ENCODE measurements at regions not wholly inside any gene's neighbourhood (a gene's known extent, or its start where the extent isn't known, plus 50 kb on each side); places are given as distances from the start of the nearest gene placed in this dataset.
"Not testable (repeated sequence)": the region's sequence is repeated elsewhere in the genome, so short reads cannot be mapped to it uniquely, and the experiment has no call there.

GRCh38 chr16:79946252-79946651 lies 345.7 kb upstream of the MAF start:
- no peaks in the 10 kb centered on the region for H3K9me3 ChIP-seq (ENCODE audit: low read depth, low read length)
- DNase-seq (ENCODE audit: low read depth, low spot score): no peak
- no peak overlapping the region for H3K9ac ChIP-seq (ENCODE audit: insufficient read length)
- H3K27ac ChIP-seq: no peak overlapping the region
- H3K4me3 ChIP-seq: no peak overlapping the region
- TF ChIP-seq EZH2 (IDR thresholded peaks at IDR 0.05) (no peak), FOXP2 (optimal IDR thresholded peaks at IDR 0.05; ENCODE audit: control extremely low read depth, extremely low read length, insufficient read depth) (no peak), POLR2AphosphoS5 (IDR thresholded peaks at IDR 0.05; ENCODE audit: borderline replicate concordance, low read depth, low read length) (no peak)
- H3K36me3 ChIP-seq (ENCODE audit: insufficient read depth, low read length): no peaks in the 10 kb centered on the region

DNA sequence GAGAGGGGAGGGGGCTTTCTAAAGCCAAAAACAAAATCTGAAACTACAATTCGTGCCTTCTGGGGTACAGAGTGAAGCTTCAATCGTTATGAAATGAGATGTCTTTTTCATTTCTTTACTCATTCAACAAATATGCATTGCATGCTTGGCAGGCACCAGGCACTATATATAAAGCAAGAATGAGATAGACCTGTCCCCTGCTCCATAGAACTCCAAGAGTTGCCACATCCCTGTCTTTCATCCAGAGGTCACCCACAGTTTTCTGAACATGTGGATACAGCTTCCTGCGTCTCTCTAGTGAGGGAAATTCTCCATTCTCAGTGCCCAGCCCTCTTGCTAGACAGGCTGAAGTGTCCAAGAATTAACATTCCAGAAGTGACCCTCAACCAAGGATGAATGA lies 343.2 kb upstream of the MAF start:
- Histone ChIP-seq H3K9me3 (ENCODE audit: low read depth, low read length) (no peaks in the 10 kb centered on the region), H3K36me3 (ENCODE audit: insufficient read depth, low read length) (no peaks in the 10 kb centered on the region), H3K9ac (ENCODE audit: insufficient read length) (no peak overlapping the region), H3K4me3 (no peak overlapping the region), H3K27ac (no peak overlapping the region)
- TF ChIP-seq POLR2AphosphoS5 (IDR thresholded peaks at IDR 0.05; ENCODE audit: borderline replicate concordance, low read depth, low read length) (no peak), FOXP2 (optimal IDR thresholded peaks at IDR 0.05; ENCODE audit: control extremely low read depth, extremely low read length, insufficient read depth) (no peak), EZH2 (IDR thresholded peaks at IDR 0.05) (no peak)
- no peak for DNase-seq (ENCODE audit: low read depth, low spot score)

DNA sequence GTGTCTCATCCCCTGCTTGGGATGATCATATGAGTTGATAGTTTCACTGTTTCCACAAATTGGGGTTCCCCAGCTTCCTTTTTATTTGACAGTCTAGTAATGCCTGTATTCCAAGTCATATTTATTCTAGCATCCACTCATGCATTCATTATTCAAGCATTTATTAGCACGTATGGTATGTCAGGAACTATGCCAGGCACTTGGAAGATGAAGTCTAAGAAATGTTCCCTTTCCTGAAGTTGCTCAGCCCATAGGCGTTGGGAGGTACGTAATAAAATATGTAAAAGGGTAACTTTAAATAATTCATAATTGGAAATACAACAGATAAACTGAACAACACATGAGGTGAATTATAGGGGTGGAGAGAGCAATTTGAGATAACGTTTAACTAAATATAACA lies 338.0 kb upstream of the MAF start:
- no peak overlapping the region for H3K9ac ChIP-seq (ENCODE audit: insufficient read length)
- DNase-seq (ENCODE audit: low read depth, low spot score): no peak
- no peak overlapping the region for H3K27ac ChIP-seq
- TF ChIP-seq FOXP2 (optimal IDR thresholded peaks at IDR 0.05; ENCODE audit: control extremely low read depth, extremely low read length, insufficient read depth) (no peak), POLR2AphosphoS5 (IDR thresholded peaks at IDR 0.05; ENCODE audit: borderline replicate concordance, low read depth, low read length) (no peak), EZH2 (IDR thresholded peaks at IDR 0.05) (no peak)
- H3K36me3 ChIP-seq (ENCODE audit: insufficient read depth, low read length): no peaks in the 10 kb centered on the region
- no peaks in the 10 kb centered on the region for H3K9me3 ChIP-seq (ENCODE audit: low read depth, low read length)
- no peak overlapping the region for H3K4me3 ChIP-seq

GRCh38 chr16:79937671-79938070 lies 337.1 kb upstream of the MAF start:
- not testable (repeated sequence) for DNase-seq (ENCODE audit: low read depth, low spot score)

GRCh38 chr16:79933603-79934002 lies 333.1 kb upstream of the MAF start:
- TF ChIP-seq FOXP2 (optimal IDR thresholded peaks at IDR 0.05; ENCODE audit: control extremely low read depth, extremely low read length, insufficient read depth): no peak
- TF ChIP-seq EZH2 (IDR thresholded peaks at IDR 0.05): no peak
- TF ChIP-seq POLR2AphosphoS5 (IDR thresholded peaks at IDR 0.05; ENCODE audit: borderline replicate concordance, low read depth, low read length): no peak
- Histone ChIP-seq H3K9me3 (ENCODE audit: low read depth, low read length) (no peaks in the 10 kb centered on the region), H3K27ac (no peak overlapping the region), H3K9ac (ENCODE audit: insufficient read length) (no peak overlapping the region), H3K36me3 (ENCODE audit: insufficient read depth, low read length) (no peaks in the 10 kb centered on the region), H3K4me3 (no peak overlapping the region)
- no peak for DNase-seq (ENCODE audit: low read depth, low spot score)

More at GRCh38 chr16:79937671-79938070, 337.1 kb upstream of the MAF start:
- H3K36me3 ChIP-seq (ENCODE audit: insufficient read depth, low read length); H3K4me3 ChIP-seq; H3K27ac ChIP-seq; H3K9ac ChIP-seq (ENCODE audit: insufficient read length); H3K9me3 ChIP-seq (ENCODE audit: low read depth, low read length): not testable (repeated sequence)

- no peak for DNase-seq (ENCODE audit: low read depth, low spot score)
- no peaks in the 10 kb centered on the region for H3K36me3 ChIP-seq (ENCODE audit: insufficient read depth, low read length)
- TF ChIP-seq POLR2AphosphoS5 (IDR thresholded peaks at IDR 0.05; ENCODE audit: borderline replicate concordance, low read depth, low read length) (no peak), EZH2 (IDR thresholded peaks at IDR 0.05) (no peak), FOXP2 (optimal IDR thresholded peaks at IDR 0.05; ENCODE audit: control extremely low read depth, extremely low read length, insufficient read depth) (no peak)
- H3K27ac ChIP-seq: no peak overlapping the region
- no peak overlapping the region for H3K9ac ChIP-seq (ENCODE audit: insufficient read length)
- no peaks in the 10 kb centered on the region for H3K9me3 ChIP-seq (ENCODE audit: low read depth, low read length)
- H3K4me3 ChIP-seq: no peak overlapping the region
Observed at GRCh38 chr16:79932572-79932971, 332.0 kb upstream of the MAF start.

DNA sequence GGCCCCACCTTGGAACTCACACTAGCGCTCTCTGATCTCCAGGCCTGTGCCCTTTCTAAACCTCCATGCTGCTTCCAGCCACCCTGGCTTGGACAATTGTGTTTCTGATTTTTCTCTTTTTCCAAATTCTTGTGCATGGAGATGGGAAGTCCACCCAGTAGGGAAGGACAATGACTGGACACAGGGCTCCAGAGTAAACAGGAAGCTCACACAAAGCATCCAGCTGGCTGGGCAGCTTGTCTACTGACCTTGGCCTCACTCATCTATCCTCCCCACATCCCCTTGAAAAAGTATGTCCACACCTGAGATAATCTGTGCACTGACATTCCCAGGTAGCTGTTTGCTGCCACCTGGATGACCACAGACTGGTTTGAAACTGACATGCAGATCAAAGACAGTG lies 331.2 kb upstream of the MAF start:
- DNase-seq (ENCODE audit: low read depth, low spot score): no peak
- no peak for TF ChIP-seq EZH2 (IDR thresholded peaks at IDR 0.05)
- no peak for TF ChIP-seq FOXP2 (optimal IDR thresholded peaks at IDR 0.05; ENCODE audit: control extremely low read depth, extremely low read length, insufficient read depth)
- TF ChIP-seq POLR2AphosphoS5 (IDR thresholded peaks at IDR 0.05; ENCODE audit: borderline replicate concordance, low read depth, low read length): no peak
- H3K9ac ChIP-seq (ENCODE audit: insufficient read length): no peak overlapping the region
- H3K36me3 ChIP-seq (ENCODE audit: insufficient read depth, low read length): no peaks in the 10 kb centered on the region
- no peaks in the 10 kb centered on the region for H3K9me3 ChIP-seq (ENCODE audit: low read depth, low read length)
- H3K27ac ChIP-seq: no peak overlapping the region
- no peak overlapping the region for H3K4me3 ChIP-seq

- no peaks in the 10 kb centered on the region for H3K36me3 ChIP-seq (ENCODE audit: insufficient read depth, low read length)
- no peak for DNase-seq (ENCODE audit: low read depth, low spot score)
- TF ChIP-seq POLR2AphosphoS5 (IDR thresholded peaks at IDR 0.05; ENCODE audit: borderline replicate concordance, low read depth, low read length) (no peak), FOXP2 (optimal IDR thresholded peaks at IDR 0.05; ENCODE audit: control extremely low read depth, extremely low read length, insufficient read depth) (no peak), EZH2 (IDR thresholded peaks at IDR 0.05) (no peak)
- no peak overlapping the region for H3K27ac ChIP-seq
- H3K9me3 ChIP-seq (ENCODE audit: low read depth, low read length): no peaks in the 10 kb centered on the region
- H3K4me3 ChIP-seq: no peak overlapping the region
- no peak overlapping the region for H3K9ac ChIP-seq (ENCODE audit: insufficient read length)
Observed at GRCh38 chr16:79929260-79929965, 328.9 kb upstream of the MAF start.
